ENCODE measurements at regions not wholly inside any gene's neighbourhood (a gene's known extent, or its start where the extent isn't known, plus 50 kb on each side); places are given as distances from the start of the nearest gene placed in this dataset.
"Not testable (repeated sequence)": the region's sequence is repeated elsewhere in the genome, so short reads cannot be mapped to it uniquely, and the experiment has no call there.

DNA sequence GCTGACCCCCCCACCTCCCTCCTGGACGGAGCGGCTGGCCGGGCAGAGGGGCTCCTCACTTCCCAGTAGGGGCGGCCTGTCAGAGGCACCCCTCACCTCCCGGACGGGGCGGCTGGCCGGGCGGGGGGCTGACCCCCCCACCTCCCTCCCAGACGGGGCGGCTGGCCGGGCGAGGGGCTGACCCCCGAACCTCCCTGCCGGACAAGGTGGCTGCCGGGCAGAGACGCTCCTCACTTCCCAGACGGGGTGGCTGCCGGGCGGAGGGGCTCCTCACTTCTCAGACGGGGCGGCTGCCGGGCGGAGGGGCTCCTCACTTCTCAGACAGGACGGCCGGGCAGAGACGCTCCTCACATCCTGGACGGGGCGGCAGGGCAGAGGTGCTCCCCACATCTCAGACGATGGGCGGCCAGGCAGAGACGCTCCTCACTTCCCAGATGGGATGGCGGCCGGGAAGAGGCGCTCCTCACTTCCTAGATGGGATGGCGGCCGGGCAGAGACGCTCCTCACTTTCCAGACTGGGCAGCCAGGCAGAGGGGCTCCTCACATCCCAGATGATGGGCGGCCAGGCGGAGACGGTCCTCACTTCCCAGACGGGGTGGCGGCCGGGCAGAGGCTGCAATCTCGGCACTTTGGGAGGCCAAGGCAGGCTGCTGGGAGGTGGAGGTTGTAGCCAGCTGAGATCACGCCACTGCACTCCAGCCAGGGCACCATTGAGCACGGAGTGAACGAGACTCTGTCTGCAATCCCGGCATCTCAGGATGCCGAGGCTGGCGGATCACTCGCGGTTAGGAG lies 66.2 kb upstream of the PAPPA2 start:
- not testable (repeated sequence) for DNase-seq

GRCh38 chr1:176391621-176392020 lies 71.4 kb upstream of the PAPPA2 start:
- DNase-seq = no peak

- DNase-seq = no peak
Observed at GRCh38 chr1:176384841-176385240, 78.1 kb upstream of the PAPPA2 start.

GRCh38 chr1:176382163-176382562 lies 80.8 kb upstream of the PAPPA2 start:
- no peak for DNase-seq

GRCh38 chr1:176379626-176380339 lies 83.2 kb upstream of the PAPPA2 start:
- DNase-seq = no peak

- DNase-seq = peak; percentile 17
Observed at GRCh38 chr1:176374967-176375569, 87.9 kb upstream of the PAPPA2 start.

DNA sequence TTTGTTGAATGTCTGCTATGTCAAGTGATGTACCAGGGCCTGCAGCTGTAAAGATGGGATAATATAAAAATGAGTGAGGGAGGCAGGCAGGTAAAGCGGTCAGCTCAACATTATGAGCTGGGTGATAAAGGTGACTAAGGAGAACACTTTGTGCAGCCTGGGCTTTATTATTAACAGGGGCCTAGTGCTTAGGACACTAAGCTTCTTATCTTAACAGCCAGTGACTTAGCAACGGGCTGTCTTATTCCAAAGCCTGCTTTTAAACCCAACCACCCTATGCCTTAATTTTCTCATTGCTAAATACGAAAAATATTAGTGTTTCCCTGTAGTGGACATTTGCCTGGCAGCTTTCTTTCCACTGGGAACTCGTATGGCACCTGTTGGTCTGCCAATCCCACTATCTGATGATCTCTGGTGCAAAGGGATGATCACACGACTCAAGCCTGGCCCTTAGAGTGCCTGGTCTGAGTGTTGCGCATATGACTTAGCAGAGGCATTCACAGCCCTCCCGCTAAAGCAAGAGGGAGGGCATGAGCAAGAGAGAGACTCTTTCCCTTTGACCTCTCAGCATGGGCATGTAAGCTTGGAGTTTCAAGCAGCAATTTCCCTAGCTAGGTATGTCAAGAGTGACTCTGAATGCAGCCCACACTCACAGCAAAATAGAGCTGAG lies 98.6 kb upstream of the PAPPA2 start:
- no peak for DNase-seq

- not testable (repeated sequence) for DNase-seq
Observed at GRCh38 chr1:176349135-176349715, 113.8 kb upstream of the PAPPA2 start.

GRCh38 chr1:176341656-176342055 lies 121.3 kb upstream of the PAPPA2 start:
- DNase-seq = no peak

- no peak for DNase-seq
Observed at GRCh38 chr1:176338877-176339276, 124.1 kb upstream of the PAPPA2 start.

DNA sequence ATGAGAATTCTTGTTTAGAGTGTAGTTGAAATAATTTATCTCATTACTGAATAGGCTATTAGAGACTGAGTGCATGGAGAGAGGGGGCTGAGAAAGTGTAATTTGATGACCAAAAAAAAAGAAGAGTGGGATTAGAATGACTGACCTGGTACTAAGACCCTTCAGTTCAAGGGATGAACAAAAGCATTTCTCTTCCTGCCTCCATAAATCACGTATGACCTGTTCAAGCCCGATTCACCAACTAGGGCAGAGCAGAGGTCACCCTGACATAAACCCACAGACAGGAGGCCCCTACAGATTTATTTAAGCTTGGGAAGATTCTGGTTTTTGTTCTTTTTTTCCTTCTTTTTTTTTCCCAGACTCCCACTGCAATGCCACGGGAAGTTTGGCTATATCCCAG lies 123.7 kb upstream of the COP1 start:
- DNase-seq = no peak

- DNase-seq = no peak
Observed at GRCh38 chr1:176325664-176326063, 118.6 kb upstream of the COP1 start.

- no peak for DNase-seq
Observed at GRCh38 chr1:176323472-176323871, 116.4 kb upstream of the COP1 start.

DNA sequence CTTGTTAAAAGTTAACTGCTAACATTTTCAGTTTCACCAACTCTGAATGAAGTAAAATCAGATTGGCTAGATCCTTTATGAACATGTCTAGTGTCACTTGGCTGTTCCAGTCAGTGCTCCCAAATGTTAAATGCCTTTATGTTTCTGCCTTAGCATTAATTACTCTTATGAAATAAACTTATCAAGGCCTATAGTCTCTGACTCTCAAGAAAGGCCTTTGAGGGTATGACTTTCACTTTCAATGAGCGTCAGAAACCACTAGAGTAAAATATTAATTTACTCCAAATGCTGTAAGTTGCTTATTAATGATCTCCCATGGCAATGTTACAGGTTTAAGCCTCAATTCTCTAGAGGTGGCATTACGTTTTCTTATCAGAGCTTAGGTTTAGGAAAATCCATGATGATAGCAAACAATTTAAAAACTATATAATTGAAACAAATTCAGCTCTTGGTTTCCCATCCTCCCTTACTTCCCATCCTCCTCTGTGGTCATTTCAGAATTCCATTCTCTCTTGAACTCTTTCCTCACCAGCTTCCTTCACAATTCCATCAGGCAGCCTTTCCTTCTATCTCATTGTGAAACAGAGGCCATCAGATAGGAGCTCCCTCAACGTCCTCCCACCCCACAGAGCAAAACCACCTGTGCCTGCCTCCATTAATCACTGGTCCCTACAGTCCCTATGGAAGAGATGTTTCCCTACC lies 108.6 kb upstream of the COP1 start:
- DNase-seq = no peak

DNA sequence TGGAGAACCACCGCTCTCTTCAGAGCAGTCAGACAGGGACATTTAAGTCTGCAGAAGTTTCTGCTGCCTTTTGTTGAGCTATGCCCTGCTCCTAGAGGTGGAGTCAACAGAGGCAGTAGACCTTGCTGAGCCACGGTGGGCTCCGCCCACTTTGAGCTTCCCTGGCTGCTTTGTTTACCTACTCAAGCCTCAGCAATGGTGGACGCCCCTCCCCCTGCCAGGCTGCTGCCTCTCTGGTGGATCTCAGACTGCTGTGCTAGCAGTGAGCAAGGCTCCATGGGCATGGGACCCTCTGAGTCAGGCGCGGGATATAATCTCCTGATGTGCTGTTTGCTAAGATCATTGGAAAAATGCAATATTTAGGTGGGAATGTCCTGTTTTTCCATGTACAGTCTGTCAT lies 89.5 kb upstream of the COP1 start:
- not testable (repeated sequence) for DNase-seq

GRCh38 chr1:176285996-176286395 lies 78.9 kb upstream of the COP1 start:
- no peak for DNase-seq

DNA sequence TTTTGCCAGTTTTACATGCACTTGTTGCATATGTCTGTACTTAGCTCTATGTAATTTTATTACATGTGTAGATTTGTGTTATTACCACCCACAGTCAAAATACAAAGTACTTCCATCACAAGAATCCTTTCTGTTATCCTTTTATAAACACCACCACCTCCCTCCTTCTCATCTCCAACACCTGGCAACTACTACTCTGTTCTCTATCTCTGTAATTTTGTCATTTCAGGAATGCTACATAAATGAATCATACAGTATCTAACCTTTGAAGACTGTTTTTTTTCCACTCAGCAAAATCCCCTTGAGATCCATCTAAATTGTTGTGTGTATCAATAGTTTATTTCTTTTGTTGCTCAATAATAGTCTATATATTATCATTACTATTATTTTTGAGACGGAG lies 64.5 kb upstream of the COP1 start:
- DNase-seq = no peak

Measured in DMS 273 treated with DMSO at 0.1 percent for 48 hours (cell line).